HG03442 (cell line): ENCODE measurements at regions not wholly inside any gene's neighbourhood (a gene's known extent, or its start where the extent isn't known, plus 50 kb on each side); places are given as distances from the start of the nearest gene placed in this dataset.

Source experiments
- ATAC-seq: cut with Tn5 transposase; IDR thresholded peaks from one replicate; pipeline ENCODE4 v1.9.1; 2021; ENCODE audit warnings: mild to moderate bottlenecking, moderate library complexity; ENCODE audit not compliant: unreplicated experiment

DNA sequence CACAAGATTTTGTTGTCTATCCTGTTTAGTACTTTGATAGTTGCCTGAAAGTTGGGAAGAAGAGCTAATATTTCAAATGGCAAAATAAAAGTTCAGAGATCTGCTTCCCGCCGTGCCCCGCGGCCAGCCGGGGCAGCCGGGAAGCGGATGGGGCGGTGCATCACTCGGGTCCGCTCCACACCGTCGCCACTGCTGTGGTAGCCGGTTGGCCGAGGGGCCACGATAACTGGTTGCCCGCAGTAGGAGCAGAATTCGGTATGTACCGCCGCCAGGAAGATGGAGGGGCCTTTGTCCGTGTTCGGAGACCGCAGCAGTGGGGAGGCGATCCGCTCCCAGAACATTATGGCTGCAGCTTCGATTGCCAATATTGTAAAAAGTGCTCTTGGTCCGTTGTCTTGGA, 427.2 kb upstream of the PDE3A start:
- ATAC-seq = no peak

DNA sequence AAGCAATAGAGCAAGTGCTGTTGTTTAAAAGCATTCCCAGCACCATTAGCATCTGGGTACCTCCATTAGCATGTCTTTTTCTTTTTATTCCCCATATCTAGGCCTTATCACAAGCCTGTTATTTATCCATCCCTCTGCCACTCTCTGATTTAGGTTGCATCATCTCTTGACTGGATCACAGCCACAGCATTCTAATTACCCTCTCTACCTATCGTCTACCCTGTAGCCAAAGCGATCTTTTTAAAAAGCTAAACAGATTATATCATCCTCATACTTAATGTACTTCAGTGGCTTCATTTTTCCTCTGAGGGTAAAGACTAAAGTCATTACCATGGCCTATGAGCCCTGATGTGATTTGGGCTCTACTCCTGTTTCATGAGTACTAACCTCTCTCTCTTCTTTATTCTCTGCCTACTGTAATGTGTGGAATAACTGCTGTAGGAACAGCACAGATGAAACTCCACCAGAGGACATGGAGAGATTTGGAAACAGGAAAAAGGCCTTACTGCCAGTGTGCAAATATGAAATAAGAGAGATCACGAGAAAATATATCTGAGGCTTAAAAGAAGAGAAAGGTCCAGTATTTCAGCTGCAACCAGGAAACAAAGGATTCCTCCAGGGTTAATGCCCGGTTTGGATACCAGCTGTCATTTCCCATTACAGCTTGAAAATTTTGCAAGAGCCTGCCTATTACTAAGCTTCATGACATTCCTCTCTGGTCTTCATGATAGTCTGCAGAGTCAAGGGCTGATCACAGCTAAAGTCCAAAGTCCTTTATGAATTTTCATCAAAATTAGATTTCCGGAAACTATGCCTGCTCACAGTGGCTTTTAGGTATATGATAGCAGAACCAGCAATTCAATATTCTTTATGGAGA, 422.5 kb upstream of the PDE3A start:
- no peak for ATAC-seq

DNA sequence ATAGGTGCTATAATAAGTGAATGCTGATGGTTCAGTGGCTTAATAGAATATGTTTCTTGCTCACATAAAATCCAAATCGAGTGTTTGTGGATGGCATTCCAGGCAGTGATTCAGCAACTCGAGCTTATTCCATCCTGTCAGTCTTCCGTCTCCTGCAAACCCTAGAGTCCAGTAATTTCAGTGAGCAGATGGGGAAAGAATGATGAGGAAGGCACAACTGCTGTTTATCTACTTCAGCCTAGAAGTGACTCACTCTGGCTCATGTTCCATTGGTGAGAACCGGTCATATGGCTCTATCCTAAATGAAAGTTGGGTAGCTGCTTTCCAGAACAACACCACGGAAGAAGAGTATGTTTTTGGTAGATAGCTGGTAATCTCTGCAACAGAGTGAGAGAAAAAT, 421.8 kb upstream of the PDE3A start:
- no peak for ATAC-seq

DNA sequence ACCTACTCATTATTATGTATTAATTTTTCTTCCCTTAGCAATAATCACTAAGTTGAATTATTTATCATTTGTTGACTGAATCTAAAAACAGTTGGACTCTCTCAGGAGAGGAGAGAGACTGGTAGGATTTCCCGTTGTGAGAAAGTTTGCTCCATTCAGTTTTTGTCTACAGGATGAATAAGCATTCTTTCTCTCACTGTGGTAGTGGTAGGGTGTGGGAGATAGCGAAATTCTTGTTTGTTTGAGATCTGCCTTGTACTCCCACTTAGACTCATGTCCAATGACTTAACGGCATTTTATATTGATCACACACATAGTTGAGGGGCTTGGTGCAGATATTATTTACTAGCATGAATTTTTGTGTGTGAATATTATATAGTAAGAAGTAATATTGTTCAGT, 421.0 kb upstream of the PDE3A start:
- no peak for ATAC-seq

DNA sequence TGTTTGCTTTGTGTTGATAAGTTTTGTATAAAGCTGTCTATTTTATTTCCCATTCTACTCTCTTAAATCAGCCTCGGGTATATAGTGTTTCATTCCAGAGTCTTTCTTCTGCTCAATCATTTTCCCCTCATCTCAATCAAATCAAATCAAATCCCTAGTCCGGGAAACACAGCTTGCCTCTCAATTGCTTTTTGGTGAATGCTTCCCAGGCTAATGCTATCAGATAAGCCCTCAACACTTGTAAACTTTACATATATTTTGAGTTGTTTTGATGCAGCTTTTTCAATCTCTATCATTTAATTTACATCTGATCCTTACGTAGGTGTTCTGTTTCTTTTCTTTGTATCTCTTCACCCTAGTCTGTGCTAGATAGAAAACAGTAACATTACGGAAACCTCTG, 416.7 kb upstream of the PDE3A start:
- no peak for ATAC-seq

DNA sequence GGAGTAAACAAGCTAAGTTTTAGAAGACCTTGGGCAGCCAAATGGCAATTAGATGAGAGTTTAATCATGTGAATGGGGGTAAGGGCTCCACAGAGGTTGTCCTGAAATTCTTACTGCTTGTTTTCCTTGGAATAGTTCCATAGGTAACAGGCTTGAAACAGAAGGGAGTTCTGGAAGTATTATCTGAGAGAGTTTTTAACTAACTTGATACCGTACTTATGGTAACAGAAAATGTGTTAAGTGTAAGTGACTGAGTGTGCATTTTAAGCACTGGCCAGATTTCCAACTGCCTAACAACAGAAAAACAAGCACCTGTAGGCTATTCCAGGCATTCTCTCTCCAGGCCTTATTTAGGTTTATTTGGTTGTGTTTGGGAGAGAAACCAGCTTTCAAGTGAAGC, 414.6 kb upstream of the PDE3A start:
- ATAC-seq = no peak

DNA sequence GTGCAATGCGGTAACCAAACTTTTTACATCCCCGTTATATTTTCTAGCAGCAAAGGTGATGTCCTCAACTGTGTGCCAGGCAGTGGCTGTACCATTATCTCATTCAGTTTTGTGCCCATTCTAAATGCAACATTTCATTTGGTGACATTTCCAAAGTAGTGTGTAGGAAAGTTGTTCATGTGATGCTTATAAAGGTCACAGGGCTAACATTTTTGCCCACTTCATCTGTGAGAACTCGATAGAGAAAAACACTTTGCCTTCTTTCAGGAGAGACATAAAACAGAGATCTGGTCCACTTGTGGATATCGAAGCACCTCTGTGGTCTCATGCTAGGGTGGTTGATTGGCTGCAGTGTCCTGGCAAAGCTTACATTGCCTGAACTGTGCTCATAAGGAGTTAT, 414.2 kb upstream of the PDE3A start:
- ATAC-seq = no peak

DNA sequence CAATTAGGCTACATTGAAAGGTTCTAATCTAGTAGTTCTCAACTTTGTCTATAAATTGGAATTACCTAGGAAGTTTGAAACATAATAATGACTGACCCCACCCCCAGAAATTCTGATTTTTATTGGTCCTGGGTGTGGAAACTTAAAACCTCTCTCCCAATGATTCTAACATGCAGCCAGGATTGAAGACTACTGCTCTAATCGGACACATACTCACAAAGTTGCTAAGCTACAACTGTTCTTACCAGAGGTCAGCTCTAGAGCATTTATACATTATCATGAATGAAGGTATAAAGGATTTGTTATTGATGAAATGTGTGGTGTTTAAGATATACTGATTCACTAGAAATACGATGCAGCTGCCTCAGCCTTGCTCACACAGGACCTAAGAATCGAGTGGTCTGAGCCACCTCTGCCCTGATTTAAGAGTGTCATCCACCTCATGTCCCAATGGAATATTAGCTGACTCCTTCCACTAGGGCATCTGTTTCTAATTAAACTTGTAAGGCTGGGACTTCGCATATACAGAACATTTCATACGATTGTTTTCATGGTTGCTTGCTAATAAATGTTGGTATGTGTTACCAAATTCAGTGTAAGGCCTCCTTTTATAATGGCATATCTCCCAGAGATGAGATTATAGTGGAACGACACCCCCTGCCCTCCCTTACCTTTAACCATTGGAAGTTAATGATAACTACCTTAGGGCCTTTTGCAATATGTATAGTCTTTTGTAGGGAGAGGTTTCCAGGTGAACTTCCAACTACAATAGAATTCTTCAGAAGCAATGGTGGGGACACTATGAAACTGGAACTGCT, 410.8 kb upstream of the PDE3A start:
- ATAC-seq = no peak

DNA sequence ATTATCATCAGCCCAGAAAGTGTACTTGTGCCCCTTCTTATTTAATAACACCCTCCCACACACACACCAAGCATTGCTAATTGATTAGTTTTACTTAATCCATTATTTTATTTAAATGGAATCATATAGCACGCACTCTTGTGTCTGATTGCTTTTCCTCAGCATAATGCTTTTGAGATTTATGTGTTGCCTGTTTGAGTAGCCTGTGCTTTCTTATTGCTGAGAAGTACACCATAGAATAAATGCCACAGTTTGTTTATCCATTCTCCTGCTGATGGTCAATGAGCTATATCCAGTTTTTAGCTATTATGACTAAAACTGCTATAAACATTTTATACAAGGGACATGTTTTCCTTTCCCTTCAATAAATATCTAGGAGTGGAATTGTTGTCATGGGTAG, 409.9 kb upstream of the PDE3A start:
- ATAC-seq = no peak

DNA sequence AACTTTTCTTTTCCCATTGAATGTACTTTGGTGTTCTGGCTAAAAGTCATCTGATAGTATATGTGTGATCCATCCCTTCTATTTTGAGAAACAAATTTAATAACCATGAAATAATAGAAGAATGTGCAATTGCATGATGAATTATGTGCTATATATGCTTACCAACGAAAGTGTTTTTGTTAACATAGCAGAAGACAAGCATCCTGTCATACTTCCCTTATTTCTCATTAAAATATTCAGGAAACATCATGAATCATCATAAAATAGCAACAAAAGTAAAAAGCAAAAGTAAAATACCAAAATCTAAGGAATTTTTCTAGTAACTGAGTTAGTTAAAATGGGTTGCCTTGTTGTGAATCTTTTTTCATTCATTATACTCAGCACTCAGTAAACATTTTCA, 409.0 kb upstream of the PDE3A start:
- ATAC-seq = no peak

DNA sequence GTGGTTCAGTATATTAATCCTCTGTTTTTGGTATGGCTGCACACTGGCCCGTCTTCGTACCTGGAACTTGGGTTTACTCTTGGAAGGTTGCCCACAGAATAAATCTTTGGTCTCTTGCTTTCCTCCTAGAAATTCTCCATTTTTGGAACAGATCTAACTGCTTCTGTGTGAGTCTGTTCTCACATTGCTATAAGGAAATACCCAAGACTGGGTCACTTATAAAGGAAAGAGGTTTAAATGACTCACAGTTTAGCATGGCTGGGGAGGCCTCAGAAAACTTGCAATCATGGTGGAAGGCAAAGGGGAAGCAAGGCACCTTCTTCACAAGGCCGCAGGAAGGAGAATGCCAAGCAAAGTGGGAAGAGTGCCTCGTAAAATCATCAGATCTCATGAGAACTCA, 407.8 kb upstream of the PDE3A start:
- no peak for ATAC-seq

DNA sequence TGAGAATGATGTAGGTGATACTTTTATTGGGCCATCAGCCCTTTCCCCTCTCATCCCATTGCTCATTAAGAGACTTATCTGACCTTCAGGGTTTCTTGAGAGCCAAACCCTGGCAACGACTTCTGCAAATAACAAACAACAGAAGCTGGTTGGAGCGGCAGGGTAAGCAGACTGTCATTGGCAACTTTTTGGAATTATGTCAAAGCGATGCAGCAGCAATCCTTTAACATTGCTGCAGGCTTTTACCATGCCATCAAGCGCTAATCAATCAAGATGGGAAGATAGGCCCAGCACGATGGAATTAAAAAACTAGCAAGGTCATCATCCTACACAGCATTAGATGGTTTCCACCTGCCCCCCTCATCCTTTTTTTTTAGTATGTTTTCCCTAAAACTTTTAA, 406.1 kb upstream of the PDE3A start:
- ATAC-seq = no peak

DNA sequence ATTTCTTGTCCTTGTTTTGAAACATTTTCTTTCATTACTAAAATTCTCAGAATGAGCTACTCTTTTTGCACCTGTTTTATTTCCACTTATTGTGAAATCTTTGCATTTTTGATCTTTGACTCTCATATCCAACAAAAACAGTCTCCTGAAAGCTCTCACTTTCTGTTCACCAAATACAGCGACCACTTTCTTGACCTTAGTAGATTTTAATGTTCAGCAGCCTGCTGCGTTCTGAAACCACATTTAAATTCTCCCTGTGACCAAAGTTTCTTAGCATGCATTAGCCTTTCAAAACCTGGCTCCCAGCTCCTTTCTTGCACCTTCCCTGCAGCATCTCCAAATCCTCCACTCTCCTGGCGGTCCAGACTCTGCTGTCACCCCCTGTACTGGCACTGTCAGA, 404.4 kb upstream of the PDE3A start:
- no peak for ATAC-seq

DNA sequence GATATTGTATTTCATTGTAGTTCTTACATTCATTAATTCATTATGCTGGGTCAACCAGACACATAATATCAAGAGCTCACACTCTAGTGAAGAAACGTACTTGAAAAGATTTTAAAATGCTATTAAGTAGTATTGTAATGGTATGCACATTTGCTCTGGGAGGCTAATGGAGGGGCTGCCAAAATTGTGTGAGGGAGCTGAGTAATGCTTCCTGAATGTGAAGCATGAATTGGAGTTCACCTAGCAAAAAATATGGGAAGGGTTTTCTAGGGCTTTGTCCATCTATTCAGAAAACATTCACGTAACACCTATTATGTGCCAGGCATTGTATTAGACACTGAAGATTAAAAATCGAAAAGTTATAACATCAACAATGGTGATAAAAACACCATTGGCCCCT, 403.8 kb upstream of the PDE3A start:
- ATAC-seq = no peak

DNA sequence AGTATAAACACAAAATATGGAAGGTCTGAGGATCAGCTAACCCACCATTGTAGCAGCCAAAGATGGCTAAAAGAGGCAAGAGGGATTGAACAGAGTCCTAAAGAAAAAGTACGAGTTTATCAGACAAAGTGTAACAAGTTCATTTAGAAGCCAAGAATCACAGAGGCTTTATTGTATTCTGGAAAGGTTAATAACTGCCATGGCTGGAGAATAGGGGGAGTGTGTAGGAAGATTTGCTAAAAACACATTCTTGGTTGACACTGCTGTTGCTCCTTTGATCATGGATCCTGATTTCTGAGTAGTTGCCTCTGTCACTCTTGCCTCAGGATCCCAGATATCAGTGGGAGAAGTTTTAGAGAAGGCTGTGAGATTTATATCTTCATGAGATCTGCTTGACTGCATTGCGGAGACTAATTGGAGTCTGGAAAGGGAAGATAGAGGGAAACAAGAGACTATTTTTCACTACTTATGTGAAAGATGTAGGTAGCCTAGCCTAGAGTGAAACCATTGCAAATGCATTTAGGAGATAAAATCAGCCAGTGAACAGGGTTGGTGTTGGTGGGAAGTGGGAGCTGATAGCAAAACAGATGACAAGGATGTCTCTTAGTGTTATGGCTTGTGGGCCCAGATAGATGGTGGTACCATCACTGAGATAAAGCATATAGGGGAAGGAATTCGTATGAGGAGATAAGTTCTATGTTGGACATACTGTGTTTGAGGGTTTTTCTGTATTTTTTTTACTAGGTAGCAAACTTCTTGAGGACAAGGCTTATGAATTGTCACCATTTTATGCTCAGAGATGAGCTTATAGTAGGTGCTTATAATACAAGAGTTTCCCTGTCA, 402.9 kb upstream of the PDE3A start:
- ATAC-seq = no peak

DNA sequence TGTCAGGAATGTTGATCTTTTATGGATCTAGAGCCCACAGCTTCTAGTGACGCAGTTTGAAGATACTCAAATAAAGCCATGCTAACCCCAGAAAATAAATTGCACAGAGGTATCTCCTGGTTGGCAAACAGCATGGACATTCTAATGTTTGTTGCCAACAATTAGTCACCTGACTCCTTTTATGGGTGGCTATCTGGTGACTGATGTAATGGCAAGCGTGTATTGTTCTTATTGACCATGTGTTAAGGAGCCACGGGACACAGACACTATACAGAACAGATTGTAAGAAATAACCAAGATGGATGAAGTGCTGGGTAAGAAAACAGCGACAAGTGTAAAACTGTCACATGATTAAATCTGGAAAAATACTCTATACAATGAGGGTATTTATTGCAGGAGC, 401.3 kb upstream of the PDE3A start:
- ATAC-seq = no peak

DNA sequence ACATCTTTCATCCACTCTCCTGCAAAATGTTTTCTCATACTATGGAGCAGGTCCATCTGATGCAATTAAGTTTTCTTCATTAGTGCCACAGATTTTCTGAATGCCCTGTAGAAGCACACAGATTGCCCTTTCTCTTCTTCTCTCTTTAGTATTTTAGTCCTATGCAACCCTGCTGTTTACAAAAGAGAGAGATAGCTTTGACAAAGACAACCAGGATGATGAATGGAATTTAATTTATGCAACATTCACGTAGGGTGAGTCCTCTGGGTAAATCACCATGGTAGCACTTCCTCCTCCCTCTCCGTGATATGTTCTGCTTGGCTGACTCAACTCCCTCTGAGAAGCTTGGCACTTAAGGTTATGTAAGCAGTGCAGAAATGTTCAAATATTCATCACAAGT, 400.9 kb upstream of the PDE3A start:
- ATAC-seq = no peak

DNA sequence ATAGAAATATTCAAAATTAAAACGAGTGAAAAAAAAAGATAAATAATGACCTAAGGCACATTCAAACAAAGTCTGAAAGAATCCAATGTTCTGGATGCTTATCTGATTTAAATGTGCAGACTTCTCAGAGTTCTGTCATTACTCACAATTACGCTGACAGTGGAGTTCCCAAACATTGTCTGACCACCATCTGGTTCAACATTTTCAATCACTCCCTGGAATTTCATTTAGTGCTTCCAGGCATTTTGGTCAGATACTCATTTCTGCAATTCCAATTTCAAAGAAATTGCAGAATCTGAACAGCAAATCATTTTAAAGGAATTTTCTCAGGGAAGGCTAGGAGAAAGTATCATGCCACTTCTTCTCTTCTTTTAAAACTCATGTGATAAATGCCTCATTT, 398.2 kb upstream of the PDE3A start:
- ATAC-seq = no peak

DNA sequence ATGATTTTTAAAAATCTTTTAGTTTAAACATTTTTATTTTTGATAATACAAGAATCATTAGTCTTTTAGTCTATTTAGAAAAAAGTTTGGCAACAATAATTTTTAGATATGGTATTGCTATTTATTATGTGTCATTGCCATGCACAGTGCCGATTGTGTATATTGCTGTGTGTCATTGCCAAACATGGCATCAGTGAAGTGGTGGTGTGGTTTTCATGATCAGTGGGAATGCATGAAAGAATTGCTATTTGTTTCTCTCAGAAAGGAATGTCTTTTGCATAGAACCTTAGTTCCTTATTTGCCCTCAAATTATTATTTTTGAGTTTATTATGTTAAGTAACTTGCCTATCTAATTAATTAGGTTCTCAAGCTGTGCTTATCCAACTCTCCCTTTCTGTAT, 397.5 kb upstream of the PDE3A start:
- ATAC-seq = no peak

DNA sequence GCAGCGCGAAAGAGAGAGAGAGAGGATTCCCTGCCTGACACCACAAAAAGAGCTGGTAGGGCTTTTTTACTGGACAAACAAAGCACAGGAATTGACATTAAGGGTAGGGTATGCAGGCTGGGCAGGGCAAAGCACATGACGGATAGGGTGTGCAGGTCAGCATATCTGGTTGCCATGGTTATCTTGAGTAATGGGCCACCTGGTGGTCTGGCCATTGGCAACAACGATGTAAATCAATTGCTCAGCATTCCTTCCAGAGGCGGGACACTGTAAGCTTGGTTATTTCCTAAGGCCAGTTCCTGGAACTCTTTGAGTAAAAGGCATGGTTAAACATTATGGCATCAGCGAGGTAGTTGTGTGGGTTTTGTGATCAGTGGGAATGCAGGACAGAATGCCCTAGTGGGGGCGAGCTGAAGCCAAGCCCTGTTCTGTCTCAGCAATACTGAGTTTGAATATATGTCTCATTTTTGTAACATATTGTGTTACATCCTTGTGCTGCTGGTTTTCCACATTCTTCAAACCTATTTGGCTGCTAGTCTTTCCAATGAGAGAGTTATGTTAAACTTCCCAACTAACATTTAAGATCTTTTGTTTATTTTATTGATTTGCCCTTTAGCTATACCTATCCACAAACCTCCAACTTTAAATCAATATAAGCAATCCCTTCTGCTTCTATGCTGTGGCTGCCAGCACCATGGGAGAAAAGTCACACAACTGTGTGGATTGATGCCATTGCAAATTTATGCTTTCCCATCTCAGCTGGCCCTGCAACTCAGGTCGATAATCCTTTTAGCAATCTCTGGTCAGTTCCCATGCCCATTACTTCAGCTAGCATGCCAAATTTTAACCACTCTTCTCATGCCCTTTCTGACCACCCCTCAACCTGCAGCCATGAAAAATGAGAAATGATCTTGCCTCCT, 396.7 kb upstream of the PDE3A start:
- ATAC-seq = no peak
